Gastrocnemius medialis (tissue), 4 donors: ENCODE measurements at regions not wholly inside any gene's neighbourhood (a gene's known extent, or its start where the extent isn't known, plus 50 kb on each side); places are given as distances from the start of the nearest gene placed in this dataset.
"Not testable (repeated sequence)": the region's sequence is repeated elsewhere in the genome, so short reads cannot be mapped to it uniquely, and the experiment has no call there.

Experiments
- CTCF ChIP-seq, 5 experiments: fragments of 450-650 bp in 3 of 5; fragments of 200-600 bp in 2 of 5; sonication (generic) in 2 of 5; IDR thresholded peaks in 4 of 5; conservative IDR thresholded peaks in 1 of 5; 1 replicate in 4 of 5; 2 replicates in 1 of 5; pipeline ENCODE4 v1.5.1; 2016 to 2019; ENCODE audit warnings: antibody characterized with exemption in 5 of 5, mild to moderate bottlenecking in 3 of 5, moderate library complexity in 3 of 5
- POLR2A ChIP-seq, 2 donors: fragments of 450-650 bp; IDR thresholded peaks; one replicate each; pipeline ENCODE4 v1.6.1; 2017; ENCODE audit warnings: antibody characterized with exemption in 2 of 2, mild to moderate bottlenecking in 2 of 2, moderate library complexity in 2 of 2

- not testable (repeated sequence) for TF ChIP-seq POLR2A (IDR thresholded peaks at IDR 0.05); CTCF (IDR thresholded peaks at IDR 0.05 in 4 of 5, conservative IDR thresholded peaks at IDR 0.05 in 1 of 5)
Measured at GRCh38 chr20:47978428-47979120, 193.3 kb upstream of the SULF2 start.
